SK-N-SH (cell line): ENCODE measurements at regions not wholly inside any gene's neighbourhood (a gene's known extent, or its start where the extent isn't known, plus 50 kb on each side); places are given as distances from the start of the nearest gene placed in this dataset.

Experiments
- CTCF ChIA-PET: fragments of 300-600, 350-600 bp; formaldehyde crosslinking; extraction: SDS; loops from one replicate; lab custom pipeline; 2021; lab: Yijun Ruan, JAX
- POLR2A ChIA-PET: fragments of 350-600 bp; sonication (Branson Sonifier 250); formaldehyde crosslinking; extraction: SDS; loops from one replicate; lab custom pipeline; 2020; ENCODE audit warnings: antibody characterized with exemption, inconsistent platforms; lab: Yijun Ruan, JAX
- DNase-seq: peaks from one replicate; pipeline ENCODE4 v3.0.0; 2012
- H2AFZ ChIP-seq: fragments of 200-600 bp; sonication (generic); 2 replicates; pipeline ENCODE4 v1.8.1; 2016; ENCODE audit warnings: antibody characterized with exemption, mild to moderate bottlenecking, low read depth
- H3F3A ChIP-seq: fragments of 200-600 bp; sonication (generic); replicated peaks from 2 replicates; pipeline ENCODE3; 2016; ENCODE audit warnings: antibody characterized with exemption, mild to moderate bottlenecking; ENCODE audit not compliant: insufficient read depth
- H3K27ac ChIP-seq, 2 experiments: fragments of 200-500 bp in 1 of 2; fragments of 200-600 bp in 1 of 2; sonication (Bioruptor generic) in 1 of 2; sonication (generic), shearing (Covaris generic) in 1 of 2; 2 replicates each; pipeline versions ENCODE4 v1.5.1 to v1.6.1; 2014 to 2016; ENCODE audit warnings: low read depth in 2 of 2, inconsistent platforms in 1 of 2, low read length in 1 of 2, mild to moderate bottlenecking in 1 of 2, mixed read lengths in 1 of 2
- H3K27me3 ChIP-seq: fragments of 200-600 bp; sonication (generic), shearing (Covaris generic); 2 replicates; pipeline ENCODE4 v1.6.1; 2016; ENCODE audit warnings: mixed run types; ENCODE audit not compliant: insufficient read depth
- H3K36me3 ChIP-seq, 2 experiments: fragments of 200-500 bp in 1 of 2; fragments of 200-600 bp in 1 of 2; sonication (Bioruptor generic) in 1 of 2; sonication (generic) in 1 of 2; replicated peaks in 1 of 2; 2 replicates each; pipeline versions ENCODE3 to v1.5.1; 2014 to 2016; ENCODE audit warnings: low read length in 1 of 2, mild to moderate bottlenecking in 1 of 2; ENCODE audit not compliant: insufficient read depth in 2 of 2, control insufficient read depth in 1 of 2
- H3K4me1 ChIP-seq, 2 experiments: fragments of 200-500 bp in 1 of 2; fragments of 200-600 bp in 1 of 2; sonication (Bioruptor generic) in 1 of 2; sonication (generic), shearing (Covaris generic) in 1 of 2; 2 replicates each; pipeline versions ENCODE4 v1.5.1 to v1.6.1; 2014 to 2016; ENCODE audit warnings: low read depth in 1 of 2, low read length in 1 of 2, mixed run types in 1 of 2; ENCODE audit not compliant: insufficient read depth in 2 of 2, control insufficient read depth in 1 of 2
- H3K4me2 ChIP-seq: fragments of 200-600 bp; sonication (generic), shearing (Covaris generic); 2 replicates; pipeline ENCODE4 v1.6.1; 2017; ENCODE audit warnings: mixed run types
- H3K4me3 ChIP-seq, 2 experiments: fragments of 200-500 bp in 1 of 2; fragments of 200-600 bp in 1 of 2; sonication (Bioruptor generic) in 1 of 2; sonication (generic), shearing (Covaris generic) in 1 of 2; 2 replicates each; pipeline versions ENCODE4 v1.5.1 to v1.8.1; 2014 to 2016; ENCODE audit warnings: low read depth in 2 of 2, inconsistent platforms in 1 of 2, low read length in 1 of 2, mild to moderate bottlenecking in 1 of 2, mixed read lengths in 1 of 2, moderate library complexity in 1 of 2
- H3K79me2 ChIP-seq: fragments of 200-600 bp; sonication (generic); 2 replicates; pipeline ENCODE4 v1.8.1; 2017; ENCODE audit warnings: mild to moderate bottlenecking; ENCODE audit not compliant: insufficient read depth
- H3K9ac ChIP-seq: fragments of 200-600 bp; sonication (generic); 2 replicates; pipeline ENCODE4 v1.6.1; 2017; ENCODE audit warnings: mixed run types
- H3K9me2 ChIP-seq: fragments of 200-600 bp; sonication (generic); 2 replicates; pipeline ENCODE4 v1.6.1; 2017; ENCODE audit warnings: mixed run types
- H3K9me3 ChIP-seq: fragments of 200-600 bp; sonication (generic); 2 replicates; pipeline ENCODE4 v1.6.1; 2017; ENCODE audit warnings: mixed run types, mild to moderate bottlenecking, moderate library complexity
- H4K20me1 ChIP-seq: fragments of 200-600 bp; sonication (generic); 2 replicates; pipeline ENCODE4 v1.6.1; 2017; ENCODE audit warnings: mild to moderate bottlenecking, mixed run types; ENCODE audit not compliant: insufficient read depth
- EP300 ChIP-seq, 2 experiments: IDR thresholded peaks; 2 replicates each; pipeline versions ENCODE4 v1.4.0 to v1.6.1; 2012; ENCODE audit warnings: borderline replicate concordance in 1 of 2, low read depth in 1 of 2, low read length in 1 of 2
- FOXJ3 ChIP-seq: sonication (generic); formaldehyde crosslinking; IDR thresholded peaks from 2 replicates; pipeline ENCODE4 v1.5.1; 2020; ENCODE audit warnings: mild to moderate bottlenecking, missing genetic modification reagents
- GABPA ChIP-seq: IDR thresholded peaks from 2 replicates; pipeline ENCODE4 v1.4.0; 2012; ENCODE audit warnings: low read depth, mild to moderate bottlenecking
- JUND ChIP-seq: IDR thresholded peaks from 2 replicates; pipeline ENCODE4 v1.4.0; 2012
- MEF2A ChIP-seq: IDR thresholded peaks from 2 replicates; pipeline ENCODE4 v1.4.0; 2012; ENCODE audit warnings: low read depth, borderline replicate concordance
- NRF1 ChIP-seq: IDR thresholded peaks from 2 replicates; pipeline ENCODE4 v1.6.1; 2012; ENCODE audit warnings: low read depth, mild to moderate bottlenecking, low read length
- RCOR1 ChIP-seq: fragments of 150-350 bp; IDR thresholded peaks from 2 replicates; pipeline ENCODE4 v1.6.1; 2017; ENCODE audit warnings: antibody characterized with exemption, low read length
- SIN3A ChIP-seq: IDR thresholded peaks from 2 replicates; pipeline ENCODE4 v1.6.1; 2012; ENCODE audit warnings: low read depth, mild to moderate bottlenecking, low read length, moderate library complexity, borderline replicate concordance
- SMC3 ChIP-seq: IDR thresholded peaks from 2 replicates; pipeline ENCODE4 v1.6.1; 2012; ENCODE audit warnings: low read depth, low read length, improper control_type of control experiment
- TAF1 ChIP-seq: IDR thresholded peaks from 2 replicates; pipeline ENCODE4 v1.6.1; 2012; ENCODE audit warnings: low read depth, mild to moderate bottlenecking, low read length, moderate library complexity, borderline replicate concordance
- TEAD4 ChIP-seq: IDR thresholded peaks from 2 replicates; pipeline ENCODE4 v1.4.0; 2012; ENCODE audit warnings: mild to moderate bottlenecking, borderline replicate concordance; ENCODE audit not compliant: insufficient read depth
- ZBTB33 ChIP-seq: IDR thresholded peaks from 2 replicates; pipeline ENCODE4 v1.4.0; 2012; ENCODE audit warnings: low read depth, borderline replicate concordance
- WGBS: methylation state at CpG from one replicate; pipeline ENCODE4 v1.1.6; 2017; ENCODE audit warnings: low lambda C conversion rate; 5-methylcytosine and 5-hydroxymethylcytosine counted together

- Histone ChIP-seq H3K4me2 (no peak overlapping the region), H3K9ac (no peak overlapping the region), H3F3A (peaks cover 11% of the 10 kb centered on the region), H3K9me3 (no peaks in the 10 kb centered on the region), H3K27me3 (no peaks in the 10 kb centered on the region), H4K20me1 (no peaks in the 10 kb centered on the region), H3K36me3 (no peaks in the 10 kb centered on the region), H3K4me1 (peaks cover 0 to 10% of the 10 kb centered on the region in 2 experiments; a peak in 1 of 4 replicates), H3K9me2 (no peaks in the 10 kb centered on the region), H2AFZ (no peak overlapping the region), H3K79me2 (no peaks in the 10 kb centered on the region), H3K27ac (no peak overlapping the region), H3K4me3 (no peak overlapping the region)
- no peak for TF ChIP-seq TAF1
- TF ChIP-seq NRF1, result no peak
- TF ChIP-seq ZBTB33, result no peak
- TF ChIP-seq TEAD4, result no peak
- no peak for TF ChIP-seq MEF2A
- no peak for TF ChIP-seq FOXJ3
- TF ChIP-seq RCOR1, result no peak
- ChIA-PET POLR2A (no interaction called here), CTCF (no interaction called here)
- WGBS, result 22% methylated on average over 10 of the region's 10 CpGs
- no peak for DNase-seq
These were observed 600.5 kb downstream of the SLC16A7 start for GRCh38 chr12:60196366-60196765.

- TF ChIP-seq EP300 (IDR thresholded peaks at IDR 0.05; ENCODE audit: borderline replicate concordance in 1 of 2, low read depth in 1 of 2, low read length in 1 of 2), result no peak
- CTCF ChIA-PET, result no interaction called here
- Histone ChIP-seq H3K9me3 (no peaks in the 10 kb centered on the region), H3K27me3 (no peaks in the 10 kb centered on the region), H3K4me2 (no peak overlapping the region), H3K79me2 (no peaks in the 10 kb centered on the region), H3K36me3 (no peaks in the 10 kb centered on the region), H2AFZ (no peak overlapping the region), H4K20me1 (no peaks in the 10 kb centered on the region), H3K9ac (no peak overlapping the region), H3F3A (no peaks in the 10 kb centered on the region), H3K27ac (no peak overlapping the region), H3K4me3 (no peak overlapping the region), H3K9me2 (no peaks in the 10 kb centered on the region), H3K4me1 (0 out of 4 replicates have a peak, but pooled peaks cover 0 to 2% of the 10 kb centered on the region in 2 experiments)
- 9% methylated on average over 2 of the region's 2 CpGs for WGBS
- POLR2A ChIA-PET, result no interaction called here
- no peak for DNase-seq
These were observed 601.8 kb downstream of the SLC16A7 start for GRCh38 chr12:60197589-60197988.

- no peaks in the 10 kb centered on the region for H3K36me3 ChIP-seq
- no peaks in the 10 kb centered on the region; a peak in 1 of 4 replicates for H3K4me1 ChIP-seq
- H3K27me3 ChIP-seq, result no peaks in the 10 kb centered on the region
- DNase-seq, result no peak
- ChIA-PET POLR2A (no interaction called here), CTCF (no interaction called here)
- H3K4me2 ChIP-seq, result no peak overlapping the region
- H2AFZ ChIP-seq, result no peak overlapping the region
- TF ChIP-seq SIN3A (no peak), NRF1 (no peak), JUND (no peak), SMC3 (no peak), GABPA (no peak)
- H3K9me2 ChIP-seq, result no peaks in the 10 kb centered on the region
- no peak overlapping the region for H3K27ac ChIP-seq
- no peak overlapping the region for H3K4me3 ChIP-seq
- H3K9me3 ChIP-seq, result no peaks in the 10 kb centered on the region
- no peak overlapping the region for H3K9ac ChIP-seq
- H3F3A ChIP-seq, result no peaks in the 10 kb centered on the region
- H3K79me2 ChIP-seq, result no peaks in the 10 kb centered on the region
- H4K20me1 ChIP-seq, result no peaks in the 10 kb centered on the region
- 12% methylated on average over 4 of the region's 4 CpGs for WGBS
These were observed 606.1 kb downstream of the SLC16A7 start for GRCh38 chr12:60201891-60202290.
